Upper lobe of left lung (tissue), 6 donors: ENCODE measurements at regions not wholly inside any gene's neighbourhood (a gene's known extent, or its start where the extent isn't known, plus 50 kb on each side); places are given as distances from the start of the nearest gene placed in this dataset.

Experiments used
- ATAC-seq, 2 donors: fragments of 200-7000 bp; cut with Tn5 transposase; one replicate each; pipeline ENCODE4 v1.9.1; 2022; ENCODE audit warnings: mild to moderate bottlenecking in 2 of 2, moderate library complexity in 2 of 2; ENCODE audit not compliant: low FRiP score in 2 of 2
- DNase-seq, 2 donors: peaks; one replicate each; pipeline ENCODE4 v3.0.0-alpha.2; 2019 to 2020
- H3K27ac ChIP-seq, 4 donors: fragments of 200-600 bp; sonication (generic); one replicate each; pipeline ENCODE4 v1.5.1; 2016 to 2019
- H3K27me3 ChIP-seq, 4 donors: fragments of 200-600 bp; sonication (generic); one replicate each; pipeline ENCODE4 v1.5.1; 2017 to 2019
- H3K36me3 ChIP-seq, 4 donors: fragments of 200-600 bp; sonication (generic); one replicate each; pipeline ENCODE4 v1.5.1; 2016 to 2019
- H3K4me1 ChIP-seq, 4 donors: fragments of 200-600 bp; sonication (generic); one replicate each; pipeline ENCODE4 v1.5.1; 2018 to 2019
- H3K4me3 ChIP-seq, 4 donors: fragments of 200-600 bp; sonication (generic); one replicate each; pipeline ENCODE4 v1.5.1; 2017 to 2019; ENCODE audit warnings: mild to moderate bottlenecking in 2 of 4, moderate library complexity in 1 of 4
- H3K9me3 ChIP-seq, 4 donors: fragments of 200-600 bp; sonication (generic); one replicate each; pipeline ENCODE4 v1.5.1; 2018 to 2019
- CTCF ChIP-seq, 6 experiments: fragments of 450-650 bp in 4 of 6; fragments of 200-600 bp in 2 of 6; sonication (generic) in 2 of 6; IDR thresholded peaks; one replicate each; pipeline ENCODE4 v1.5.1; 2016 to 2019; ENCODE audit warnings: antibody characterized with exemption in 6 of 6
- EP300 ChIP-seq, 4 donors: sonication (generic); formaldehyde crosslinking; IDR thresholded peaks; one replicate each; pipeline ENCODE4 v1.5.1; 2017; ENCODE audit warnings: antibody characterized with exemption in 4 of 4, control low read depth in 2 of 4
- POLR2A ChIP-seq, 4 donors: fragments of 450-650 bp; IDR thresholded peaks; one replicate each; pipeline ENCODE4 v1.5.1; 2016 to 2017; ENCODE audit warnings: antibody characterized with exemption in 4 of 4, mild to moderate bottlenecking in 2 of 4
- POLR2AphosphoS5 ChIP-seq, 2 donors: sonication (generic); formaldehyde crosslinking; IDR thresholded peaks; one replicate each; pipeline ENCODE4 v1.5.1; 2017; ENCODE audit warnings: antibody characterized with exemption in 2 of 2
- WGBS, 2 donors: methylation state at CpG; one replicate each; pipeline ENCODE4 v1.1.5; 2017 to 2018; 5-methylcytosine and 5-hydroxymethylcytosine counted together
- donor health status: DM: no; HTN: no; CAD: no; lungs with moderate emphysema.
- donor health status: DM: no; HTN: yes; CAD: no; lungs with severe emphysema.

- Histone ChIP-seq H3K36me3 (no peaks in the 10 kb centered on the region), H3K4me3 (no peak overlapping the region), H3K27ac (no peak overlapping the region), H3K27me3 (no peaks in the 10 kb centered on the region), H3K4me1 (no peaks in the 10 kb centered on the region), H3K9me3 (no peaks in the 10 kb centered on the region)
- ATAC-seq (no peak), DNase-seq (no peak)
- no peak for TF ChIP-seq CTCF (IDR thresholded peaks at IDR 0.05)
- TF ChIP-seq POLR2A (IDR thresholded peaks at IDR 0.05), result no peak
- no peak for TF ChIP-seq EP300 (IDR thresholded peaks at IDR 0.05)
- no peak for TF ChIP-seq POLR2AphosphoS5 (IDR thresholded peaks at IDR 0.05)
These were observed 642.3 kb downstream of the TBC1D4 start for GRCh38 chr13:74839656-74840055.

GRCh38 chr13:74838096-74838495 is 643.9 kb downstream of the TBC1D4 start:
- H3K27ac ChIP-seq, result no peak overlapping the region
- H3K9me3 ChIP-seq, result no peaks in the 10 kb centered on the region
- TF ChIP-seq POLR2AphosphoS5 (IDR thresholded peaks at IDR 0.05) (no peak), CTCF (IDR thresholded peaks at IDR 0.05) (no peak), EP300 (IDR thresholded peaks at IDR 0.05) (no peak), POLR2A (IDR thresholded peaks at IDR 0.05) (no peak)
- no peaks in the 10 kb centered on the region for H3K27me3 ChIP-seq
- no peak for DNase-seq
- no peaks in the 10 kb centered on the region for H3K36me3 ChIP-seq
- no peak overlapping the region for H3K4me3 ChIP-seq
- ATAC-seq, result no peak
- 87 to 90% methylated on average over 5 of the region's 5 CpGs for WGBS, 2 donors
- no peaks in the 10 kb centered on the region for H3K4me1 ChIP-seq

- ATAC-seq (no peak), DNase-seq (no peak)
- no peaks in the 10 kb centered on the region for H3K9me3 ChIP-seq
- no peak overlapping the region for H3K27ac ChIP-seq
- H3K4me1 ChIP-seq, result no peaks in the 10 kb centered on the region
- WGBS, 2 donors, result 90 to 100% methylated on average over 1 of the region's 1 CpG
- no peaks in the 10 kb centered on the region for H3K36me3 ChIP-seq
- H3K27me3 ChIP-seq, result no peaks in the 10 kb centered on the region
- TF ChIP-seq POLR2A (IDR thresholded peaks at IDR 0.05) (no peak), CTCF (IDR thresholded peaks at IDR 0.05) (no peak), EP300 (IDR thresholded peaks at IDR 0.05) (no peak), POLR2AphosphoS5 (IDR thresholded peaks at IDR 0.05) (no peak)
- no peak overlapping the region for H3K4me3 ChIP-seq
These were observed 645.3 kb downstream of the TBC1D4 start for GRCh38 chr13:74836628-74837027.

- no peak for ATAC-seq
- 50 to 67% methylated on average over 1 of the region's 1 CpG for WGBS, 2 donors
- H3K4me3 ChIP-seq, result no peak overlapping the region
- DNase-seq, result no peak
- no peaks in the 10 kb centered on the region for H3K36me3 ChIP-seq
- H3K9me3 ChIP-seq, result no peaks in the 10 kb centered on the region
- no peaks in the 10 kb centered on the region for H3K27me3 ChIP-seq
- H3K4me1 ChIP-seq, result no peaks in the 10 kb centered on the region
- no peak overlapping the region for H3K27ac ChIP-seq
- no peak for TF ChIP-seq POLR2AphosphoS5 (IDR thresholded peaks at IDR 0.05)
- TF ChIP-seq CTCF (IDR thresholded peaks at IDR 0.05), result no peak
- TF ChIP-seq POLR2A (IDR thresholded peaks at IDR 0.05), result no peak
- no peak for TF ChIP-seq EP300 (IDR thresholded peaks at IDR 0.05)
These were observed 646.4 kb downstream of the TBC1D4 start for GRCh38 chr13:74835579-74835978.

- ATAC-seq (no peak), DNase-seq (no peak)
- no peaks in the 10 kb centered on the region for H3K36me3 ChIP-seq
- H3K4me1 ChIP-seq, result peaks cover 0 to 5% (median 2%) of the 10 kb centered on the region in 4 donors
- no peaks in the 10 kb centered on the region for H3K9me3 ChIP-seq
- no peak overlapping the region for H3K27ac ChIP-seq
- no peaks in the 10 kb centered on the region for H3K27me3 ChIP-seq
- TF ChIP-seq POLR2A (IDR thresholded peaks at IDR 0.05) (no peak), CTCF (IDR thresholded peaks at IDR 0.05) (no peak), EP300 (IDR thresholded peaks at IDR 0.05) (no peak), POLR2AphosphoS5 (IDR thresholded peaks at IDR 0.05) (no peak)
- H3K4me3 ChIP-seq, result no peak overlapping the region
These were observed 656.1 kb downstream of the TBC1D4 start for GRCh38 chr13:74825938-74826246.
